Keratinocyte (primary cell): ENCODE measurements at regions not wholly inside any gene's neighbourhood (a gene's known extent, or its start where the extent isn't known, plus 50 kb on each side); places are given as distances from the start of the nearest gene placed in this dataset.

ENCODE experiments used
- DNase-seq: peaks from one replicate; pipeline ENCODE4 v3.0.0-alpha.2; 2011; ENCODE audit warnings: low read depth, missing footprints, low spot score
- FAIRE-seq: peaks from 2 replicates; lab custom pipeline; 2011; peaks lifted over from hg19 to GRCh38; lab: Jason Lieb, UNC
- H2AFZ ChIP-seq: 2 replicates; pipeline ENCODE4 v1.6.0; 2012; ENCODE audit warnings: low read length, control low read depth, inconsistent platforms; ENCODE audit not compliant: control insufficient read depth
- H3K27ac ChIP-seq: 2 replicates; pipeline ENCODE4 v1.5.1; 2011; ENCODE audit warnings: low read length; ENCODE audit not compliant: control insufficient read depth, insufficient read depth
- H3K27me3 ChIP-seq: 3 replicates; pipeline ENCODE4 v1.6.0; 2011; ENCODE audit warnings: low read length; ENCODE audit not compliant: control insufficient read depth, insufficient read depth; ENCODE audit errors: extremely low read depth
- H3K36me3 ChIP-seq, 2 experiments: 2 replicates in 1 of 2; 3 replicates in 1 of 2; pipeline ENCODE4 v1.5.1; 2011; ENCODE audit warnings: low read length in 2 of 2, mild to moderate bottlenecking in 1 of 2; ENCODE audit not compliant: control insufficient read depth in 2 of 2, insufficient read depth in 2 of 2; ENCODE audit errors: extremely low read depth in 1 of 2
- H3K4me1 ChIP-seq: 3 replicates; pipeline ENCODE4 v1.5.1; 2011; ENCODE audit warnings: low read length; ENCODE audit not compliant: control insufficient read depth, insufficient read depth; ENCODE audit errors: extremely low read depth
- H3K4me2 ChIP-seq: 3 replicates; pipeline ENCODE4 v1.6.0; 2011; ENCODE audit warnings: low read depth, low read length; ENCODE audit not compliant: control insufficient read depth, insufficient read depth; ENCODE audit errors: extremely low read depth
- H3K4me3 ChIP-seq, 3 experiments: fragments of 200-600 bp in 1 of 3; sonication (generic) in 1 of 3; 2 replicates in 2 of 3; 3 replicates in 1 of 3; pipeline ENCODE4 v1.5.1; 2011 to 2016; ENCODE audit warnings: low read length in 3 of 3, mild to moderate bottlenecking in 3 of 3, control low read depth in 2 of 3, inconsistent platforms in 1 of 3, low read depth in 1 of 3, mixed read lengths in 1 of 3, mixed run types in 1 of 3, moderate library complexity in 1 of 3; ENCODE audit not compliant: control insufficient read depth in 2 of 3, insufficient read depth in 2 of 3; ENCODE audit errors: extremely low read depth in 1 of 3
- H3K79me2 ChIP-seq: 2 replicates; pipeline ENCODE4 v1.6.0; 2012; ENCODE audit warnings: low read length; ENCODE audit not compliant: control insufficient read depth, insufficient read depth
- H3K9ac ChIP-seq: 3 replicates; pipeline ENCODE4 v1.6.0; 2011; ENCODE audit warnings: low read length; ENCODE audit not compliant: control insufficient read depth, insufficient read depth; ENCODE audit errors: extremely low read depth
- H3K9me1 ChIP-seq: 3 replicates; pipeline ENCODE4 v1.6.0; 2011; ENCODE audit warnings: low read length; ENCODE audit not compliant: control insufficient read depth, insufficient read depth; ENCODE audit errors: extremely low read depth
- H3K9me3 ChIP-seq: 2 replicates; pipeline ENCODE4 v1.5.1; 2012; ENCODE audit warnings: low read depth, low read length; ENCODE audit not compliant: control insufficient read depth
- H4K20me1 ChIP-seq: 3 replicates; pipeline ENCODE4 v1.6.0; 2011; ENCODE audit warnings: low read length; ENCODE audit not compliant: control insufficient read depth, insufficient read depth; ENCODE audit errors: extremely low read depth
- EZH2 ChIP-seq: IDR thresholded peaks from one replicate; pipeline ENCODE4 v1.6.1; 2012; ENCODE audit warnings: inconsistent platforms, mild to moderate bottlenecking, low read length, moderate library complexity
- dilution Hi-C: fragments of 300-500 bp; cut with MboI; formaldehyde crosslinking; loops from one replicate; pipeline ENCODE4 v1.7.0; 2020; ENCODE audit warnings: low sequenced_read_pairs; ENCODE audit not compliant: extremely low pct_ligation_motif_present
- TF ChIP-seq, protein P1 (sequence below), 3 experiments: IDR thresholded peaks in 1 of 3; conservative IDR thresholded peaks in 1 of 3; optimal IDR thresholded peaks in 1 of 3; 2 replicates in 2 of 3; 3 replicates in 1 of 3; pipeline versions ENCODE3 to v1.5.1; 2011; ENCODE audit warnings: low read length in 3 of 3, mild to moderate bottlenecking in 3 of 3, moderate library complexity in 2 of 3, control low read depth in 1 of 3, inconsistent platforms in 1 of 3; ENCODE audit not compliant: insufficient read depth in 2 of 3; ENCODE audit errors: extremely low read depth in 1 of 3

DNA sequence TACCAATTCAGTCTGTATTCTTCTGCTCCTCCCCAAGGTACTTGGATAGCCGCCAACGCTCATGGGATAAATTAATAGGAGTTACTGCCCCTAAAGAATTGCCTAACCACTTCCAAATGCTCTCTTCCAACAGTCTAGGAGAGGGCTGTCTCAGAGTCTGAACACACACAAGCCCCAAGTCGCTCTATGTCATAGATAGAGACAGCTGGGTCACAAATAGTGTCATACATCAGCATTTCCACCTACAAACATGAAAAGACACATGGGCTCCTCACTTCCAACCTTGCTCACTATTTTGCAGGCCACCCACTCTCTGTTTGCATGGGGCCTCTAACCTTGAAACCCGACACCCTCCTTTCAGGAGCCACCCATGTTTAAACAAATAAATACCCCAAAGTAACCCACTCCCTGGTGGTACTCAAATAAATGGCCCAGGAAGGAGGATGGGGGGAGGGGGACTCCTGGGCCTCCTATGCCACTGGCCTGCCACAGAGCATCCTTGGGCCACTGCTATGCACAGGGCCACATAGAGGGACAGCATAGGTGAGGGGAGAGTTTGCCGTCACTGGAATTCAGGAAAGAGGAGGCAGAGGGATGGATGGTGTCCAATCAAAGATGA, 265.9 kb downstream of the SOX9 start:
- DNase-seq = no peak
- dilution Hi-C loops = no loop called here
- Histone ChIP-seq H2AFZ (no peak overlapping the region), H4K20me1 (no peaks in the 10 kb centered on the region), H3K4me3 (no peak overlapping the region), H3K9ac (no peak overlapping the region), H3K9me3 (no peaks in the 10 kb centered on the region), H3K27ac (no peak overlapping the region), H3K79me2 (no peaks in the 10 kb centered on the region), H3K36me3 (no peaks in the 10 kb centered on the region), H3K4me2 (no peak overlapping the region), H3K9me1 (no peaks in the 10 kb centered on the region), H3K4me1 (peaks cover 42% of the 10 kb centered on the region), H3K27me3 (no peaks in the 10 kb centered on the region)
- FAIRE-seq = no peak
- TF ChIP-seq, protein P1, sequence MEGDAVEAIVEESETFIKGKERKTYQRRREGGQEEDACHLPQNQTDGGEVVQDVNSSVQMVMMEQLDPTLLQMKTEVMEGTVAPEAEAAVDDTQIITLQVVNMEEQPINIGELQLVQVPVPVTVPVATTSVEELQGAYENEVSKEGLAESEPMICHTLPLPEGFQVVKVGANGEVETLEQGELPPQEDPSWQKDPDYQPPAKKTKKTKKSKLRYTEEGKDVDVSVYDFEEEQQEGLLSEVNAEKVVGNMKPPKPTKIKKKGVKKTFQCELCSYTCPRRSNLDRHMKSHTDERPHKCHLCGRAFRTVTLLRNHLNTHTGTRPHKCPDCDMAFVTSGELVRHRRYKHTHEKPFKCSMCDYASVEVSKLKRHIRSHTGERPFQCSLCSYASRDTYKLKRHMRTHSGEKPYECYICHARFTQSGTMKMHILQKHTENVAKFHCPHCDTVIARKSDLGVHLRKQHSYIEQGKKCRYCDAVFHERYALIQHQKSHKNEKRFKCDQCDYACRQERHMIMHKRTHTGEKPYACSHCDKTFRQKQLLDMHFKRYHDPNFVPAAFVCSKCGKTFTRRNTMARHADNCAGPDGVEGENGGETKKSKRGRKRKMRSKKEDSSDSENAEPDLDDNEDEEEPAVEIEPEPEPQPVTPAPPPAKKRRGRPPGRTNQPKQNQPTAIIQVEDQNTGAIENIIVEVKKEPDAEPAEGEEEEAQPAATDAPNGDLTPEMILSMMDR (optimal IDR thresholded peaks at IDR 0.05 in 1 of 3, IDR thresholded peaks at IDR 0.05 in 1 of 3, conservative IDR thresholded peaks at IDR 0.05 in 1 of 3; ENCODE audit: extremely low read depth in 1 of 3, insufficient read depth in 2 of 3, low read length in 3 of 3) = no peak
- TF ChIP-seq EZH2 = no peak

- H3K36me3 ChIP-seq = no peaks in the 10 kb centered on the region
- H3K4me1 ChIP-seq = peaks cover 49% of the 10 kb centered on the region
- no peak overlapping the region for H3K4me3 ChIP-seq
- no peak overlapping the region for H2AFZ ChIP-seq
- no peak overlapping the region for H3K9ac ChIP-seq
- H3K27ac ChIP-seq = no peak overlapping the region
- TF ChIP-seq, protein P1 (optimal IDR thresholded peaks at IDR 0.05 in 1 of 3, IDR thresholded peaks at IDR 0.05 in 1 of 3, conservative IDR thresholded peaks at IDR 0.05 in 1 of 3; ENCODE audit: extremely low read depth in 1 of 3, insufficient read depth in 2 of 3, low read length in 3 of 3) = no peak
- no peak for TF ChIP-seq EZH2
- H3K9me1 ChIP-seq = no peaks in the 10 kb centered on the region
- FAIRE-seq = no peak
- no peaks in the 10 kb centered on the region for H4K20me1 ChIP-seq
- H3K79me2 ChIP-seq = no peaks in the 10 kb centered on the region
- no peaks in the 10 kb centered on the region for H3K27me3 ChIP-seq
- H3K9me3 ChIP-seq = no peaks in the 10 kb centered on the region
- dilution Hi-C loops = no loop called here
- no peak overlapping the region for H3K4me2 ChIP-seq
- no peak for DNase-seq
Measured at GRCh38 chr17:72387487-72387886, 266.7 kb downstream of the SOX9 start.
